HG02870 (cell line): ENCODE measurements at regions not wholly inside any gene's neighbourhood (a gene's known extent, or its start where the extent isn't known, plus 50 kb on each side); places are given as distances from the start of the nearest gene placed in this dataset.
"Not testable (repeated sequence)": the region's sequence is repeated elsewhere in the genome, so short reads cannot be mapped to it uniquely, and the experiment has no call there.

Source experiments
- ATAC-seq: cut with Tn5 transposase; IDR thresholded peaks from one replicate; pipeline ENCODE4 v1.9.1; 2021; ENCODE audit warnings: mild to moderate bottlenecking, moderate library complexity; ENCODE audit not compliant: unreplicated experiment

DNA sequence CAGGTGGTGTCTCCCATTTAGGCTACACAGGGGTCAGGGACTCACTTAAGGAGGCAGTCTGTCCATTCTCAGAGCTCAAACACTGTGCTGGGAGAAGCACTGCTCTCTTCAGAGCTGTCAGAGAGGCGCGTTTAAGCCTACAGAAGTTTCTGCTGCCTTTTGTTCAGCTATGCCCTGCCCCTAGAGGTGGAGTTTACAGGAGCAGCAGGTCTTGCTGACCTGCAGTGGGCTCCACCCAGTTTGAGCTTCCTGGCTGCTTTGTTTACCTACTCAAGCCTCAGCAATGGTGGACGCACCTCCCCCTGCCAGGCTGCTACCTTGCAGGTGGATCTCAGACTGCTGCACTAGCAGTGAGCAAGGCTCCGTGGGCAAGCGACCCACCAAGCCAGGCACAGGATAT lies 260.1 kb downstream of the MEF2C start:
- not testable (repeated sequence) for ATAC-seq

- ATAC-seq = not testable (repeated sequence)
These were observed 267.2 kb downstream of the MEF2C start for GRCh38 chr5:88615767-88616166.

- no peak for ATAC-seq
These were observed 269.9 kb downstream of the MEF2C start for GRCh38 chr5:88613051-88613450.

DNA sequence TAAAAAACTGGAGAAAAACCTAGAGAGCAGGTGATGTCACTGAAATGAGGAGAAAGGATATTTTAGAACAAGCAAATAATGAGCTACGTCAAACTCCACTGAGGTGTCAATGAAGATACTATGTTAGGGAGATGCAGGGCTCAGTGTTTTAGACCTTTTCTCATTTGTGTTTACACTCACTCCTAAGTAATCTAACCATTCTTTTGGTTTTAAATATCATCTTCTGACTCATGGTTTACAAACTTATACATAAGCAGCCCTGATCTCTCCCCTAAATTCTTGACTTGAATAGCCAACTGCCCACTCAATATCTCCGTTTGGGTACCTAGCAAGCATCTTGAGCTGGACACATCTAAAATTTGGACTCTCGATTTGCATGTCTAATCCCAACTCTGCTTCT lies 272.4 kb downstream of the MEF2C start:
- ATAC-seq = no peak

DNA sequence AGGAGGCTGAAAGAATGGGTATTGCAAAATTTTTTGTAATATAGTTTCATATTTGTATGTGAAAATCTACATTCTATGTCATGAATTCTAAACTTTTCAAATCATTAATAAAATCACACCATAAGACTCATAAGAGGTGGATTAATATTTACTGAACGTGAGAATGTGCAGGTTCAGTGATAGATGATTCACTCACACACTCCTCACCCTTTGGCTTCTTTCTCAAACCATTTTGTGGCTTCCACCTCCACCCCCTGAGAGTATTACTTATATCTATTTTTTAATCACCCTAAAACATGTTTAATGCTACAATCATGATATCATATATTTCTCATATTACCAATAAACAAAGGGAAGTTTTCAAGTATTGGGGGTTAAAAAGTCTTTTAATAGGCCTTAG lies 275.5 kb downstream of the MEF2C start:
- ATAC-seq = no peak

DNA sequence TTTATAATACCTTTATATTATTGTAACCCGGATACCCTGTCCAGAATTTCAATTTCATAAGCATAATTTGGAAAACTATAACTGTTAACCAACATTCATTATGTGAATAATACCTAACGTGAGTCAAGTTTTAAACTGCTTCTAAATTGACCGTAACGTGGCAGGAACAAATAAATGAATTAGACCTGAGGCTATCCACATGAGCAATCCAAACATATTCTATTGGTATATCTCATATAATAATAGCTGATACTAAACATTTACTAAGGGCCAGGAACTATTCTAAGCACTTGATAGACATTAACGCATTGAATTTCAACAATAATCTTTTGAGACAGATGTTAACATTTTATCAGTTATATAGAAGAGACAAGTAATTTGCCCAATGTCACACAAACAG lies 276.4 kb downstream of the MEF2C start:
- no peak for ATAC-seq

GRCh38 chr5:88606173-88606572 lies 276.8 kb downstream of the MEF2C start:
- ATAC-seq = no peak

DNA sequence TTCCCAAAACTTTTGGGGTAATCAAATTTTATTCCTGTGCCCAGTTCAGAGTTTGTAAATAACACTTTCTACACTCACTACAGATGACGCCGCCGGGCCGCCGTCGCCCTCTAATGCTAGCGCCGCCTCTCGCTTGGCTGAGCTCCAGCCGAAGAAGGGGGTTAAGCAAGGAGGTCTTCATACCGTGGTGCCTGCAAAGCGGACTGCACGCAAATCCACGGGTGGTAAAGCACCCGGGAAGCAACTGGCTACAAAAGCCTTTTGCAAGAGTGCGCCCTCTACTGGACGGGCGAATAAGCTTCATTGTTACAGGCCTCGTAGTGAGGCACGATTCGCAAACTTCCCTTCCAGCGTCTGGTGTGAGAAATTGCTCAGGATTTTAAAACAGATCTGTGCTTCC lies 280.4 kb downstream of the MEF2C start:
- ATAC-seq = no peak

DNA sequence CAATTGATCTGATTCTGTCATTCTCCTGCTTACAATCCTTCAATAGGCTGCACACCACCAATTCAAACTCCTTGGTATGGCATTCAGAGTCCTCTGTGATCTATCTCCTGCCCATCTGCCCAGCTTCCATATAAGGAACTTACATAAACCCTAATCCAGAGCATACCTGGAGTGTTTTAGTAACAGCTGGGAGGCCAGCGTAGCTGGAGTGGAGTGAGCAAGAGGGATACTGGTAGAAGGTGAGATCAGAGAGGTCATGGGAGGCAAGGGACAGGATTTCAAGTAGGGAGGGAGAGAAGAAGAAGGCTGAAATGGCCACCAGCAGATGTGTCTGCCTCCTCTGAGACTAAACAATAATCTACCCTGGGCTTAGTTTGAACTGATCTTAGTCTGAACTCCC lies 288.5 kb downstream of the MEF2C start:
- no peak for ATAC-seq

- no peak for ATAC-seq
These were observed 294.4 kb downstream of the MEF2C start for GRCh38 chr5:88588609-88589008.

DNA sequence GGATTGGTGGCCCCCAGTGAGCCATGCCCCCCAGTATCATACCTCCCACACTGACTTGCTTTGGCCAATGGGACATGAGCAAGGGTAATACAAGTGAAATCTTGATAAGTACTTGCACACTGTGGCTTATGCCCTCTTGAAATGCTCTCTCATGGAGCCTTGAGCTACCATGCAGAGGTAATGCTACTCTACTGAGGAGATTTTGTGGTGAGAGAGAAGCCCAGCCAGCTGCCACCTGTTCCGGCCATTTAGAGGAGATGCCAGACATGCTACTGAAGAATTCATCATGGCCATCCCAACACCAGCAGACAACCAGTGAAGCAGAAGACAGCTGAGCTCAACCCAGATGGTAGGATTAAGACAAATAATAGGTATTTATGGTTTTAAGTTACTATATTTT lies 299.5 kb downstream of the MEF2C start:
- no peak for ATAC-seq

DNA sequence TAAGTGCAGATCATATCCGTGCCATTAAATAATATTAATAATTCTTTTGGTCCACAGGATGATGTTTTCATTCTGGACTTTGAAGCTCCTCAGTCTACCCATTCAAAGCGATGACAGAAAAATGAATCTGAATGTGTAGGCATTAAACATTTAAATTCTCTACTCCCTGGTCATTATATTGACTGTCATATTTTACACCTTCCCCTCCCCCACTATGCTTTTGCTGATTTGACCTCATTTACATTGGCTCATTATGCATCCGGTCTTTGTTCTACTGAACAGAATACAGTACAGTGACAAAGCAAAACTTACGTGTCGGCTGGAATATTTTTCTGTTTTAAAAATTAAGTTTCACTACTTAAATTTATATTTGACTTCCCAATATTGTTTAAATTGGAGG lies 289.7 kb upstream of the TMEM161B start:
- no peak for ATAC-seq

DNA sequence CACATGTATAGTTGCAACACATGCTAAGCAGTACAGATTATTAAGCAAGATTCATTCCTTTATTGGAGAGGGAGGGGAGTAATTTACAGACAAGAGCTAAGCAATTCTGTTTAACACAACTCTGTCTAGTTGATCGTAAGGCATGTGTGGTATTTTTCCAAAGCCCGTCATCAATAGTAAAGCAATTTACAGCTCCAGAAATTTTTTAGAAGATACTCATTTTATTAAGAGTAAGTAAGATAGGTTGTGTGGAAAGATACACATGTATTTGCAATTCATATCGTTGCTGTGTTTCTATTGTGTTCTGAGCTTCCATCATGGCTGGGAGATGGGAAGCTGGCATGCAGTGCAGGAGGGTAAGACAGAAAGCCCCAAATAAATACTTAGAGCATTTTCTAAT lies 289.2 kb upstream of the TMEM161B start:
- no peak for ATAC-seq

- ATAC-seq = no peak
These were observed 288.5 kb upstream of the TMEM161B start for GRCh38 chr5:88557131-88557530.

- no peak for ATAC-seq
These were observed 287.8 kb upstream of the TMEM161B start for GRCh38 chr5:88556406-88556805.

GRCh38 chr5:88555674-88556073 lies 287.0 kb upstream of the TMEM161B start:
- no peak for ATAC-seq

- ATAC-seq = no peak
These were observed 285.3 kb upstream of the TMEM161B start for GRCh38 chr5:88553986-88554385.

DNA sequence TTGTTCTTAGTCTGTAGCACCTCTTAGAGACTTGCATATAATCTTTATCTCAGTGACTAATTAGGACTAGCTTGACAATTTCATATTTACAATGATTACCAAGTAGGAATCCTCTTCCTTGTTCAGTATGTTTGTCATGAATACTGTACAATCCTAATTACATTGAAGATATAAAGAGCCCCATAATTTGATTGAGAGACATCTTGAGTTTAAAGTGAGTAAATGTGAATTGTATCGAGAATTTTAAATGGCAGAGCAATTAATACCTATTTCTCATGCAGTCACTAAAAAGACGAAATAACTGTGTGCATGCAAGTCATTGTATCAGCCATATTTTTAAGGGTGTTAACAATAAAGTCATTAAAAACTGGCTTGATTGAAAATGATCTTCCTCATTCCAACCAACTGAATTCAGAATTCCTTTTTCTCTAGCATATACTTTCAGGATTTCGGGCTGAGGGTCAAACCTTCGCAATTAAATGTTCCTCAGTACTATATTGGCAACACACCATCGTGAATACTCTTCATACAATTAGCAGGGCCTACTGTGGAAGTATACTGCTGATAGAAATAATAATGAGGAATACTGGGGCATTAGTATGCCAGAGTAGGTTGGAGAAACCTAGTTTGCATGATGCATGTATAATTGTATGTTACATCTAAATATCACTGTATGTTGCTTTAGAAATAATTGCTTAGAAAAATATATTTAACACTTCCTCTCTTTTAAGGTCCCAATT lies 284.7 kb upstream of the TMEM161B start:
- no peak for ATAC-seq

GRCh38 chr5:88552426-88552825 lies 283.8 kb upstream of the TMEM161B start:
- no peak for ATAC-seq

DNA sequence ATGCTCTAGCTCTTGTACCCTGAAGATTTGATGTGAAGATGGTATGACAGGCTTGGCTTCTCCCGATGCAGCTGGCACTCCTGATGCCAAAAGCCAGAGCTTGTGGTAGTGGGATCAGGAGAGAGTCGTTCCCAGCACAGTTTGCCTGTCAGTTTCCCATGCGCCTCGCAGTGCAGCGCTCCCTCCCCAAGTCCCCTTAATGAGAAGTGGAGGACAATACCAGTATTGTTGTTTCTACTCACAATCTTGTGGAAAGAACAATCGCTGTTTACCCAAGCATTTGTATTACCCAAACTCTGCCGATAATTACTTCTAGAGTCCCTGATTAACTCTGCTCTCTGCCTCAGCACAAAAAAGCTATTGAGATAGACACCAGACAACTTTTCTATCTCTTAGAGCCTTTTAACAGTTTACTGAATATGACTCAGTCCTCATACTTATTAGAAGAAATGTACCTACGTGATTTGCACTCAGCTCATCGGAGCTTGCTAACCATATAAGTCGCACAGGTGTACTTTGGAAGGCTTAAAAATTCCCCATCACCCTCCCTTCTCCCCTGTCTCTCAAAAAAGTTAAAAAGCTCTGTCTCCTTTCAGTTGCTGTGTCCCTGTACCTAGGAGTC lies 283.2 kb upstream of the TMEM161B start:
- ATAC-seq = no peak

DNA sequence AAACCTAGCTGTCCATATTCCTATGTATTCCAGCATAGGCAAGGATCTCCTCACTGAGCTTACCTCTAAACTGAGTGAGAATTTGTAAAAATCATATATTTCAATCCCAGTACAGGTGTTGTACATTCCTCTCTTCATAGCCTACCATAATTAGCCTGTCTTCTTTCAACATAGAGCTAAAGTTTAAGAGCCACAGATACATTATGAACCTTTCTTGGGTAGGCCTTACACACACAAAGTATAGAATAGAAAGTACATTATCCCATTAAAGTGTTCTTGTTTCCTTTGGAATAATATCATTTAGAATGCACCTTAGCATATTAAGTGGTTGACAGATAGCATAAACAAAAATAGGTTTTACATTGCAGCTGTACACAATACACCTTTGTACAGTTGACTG lies 282.1 kb upstream of the TMEM161B start:
- no peak for ATAC-seq

DNA sequence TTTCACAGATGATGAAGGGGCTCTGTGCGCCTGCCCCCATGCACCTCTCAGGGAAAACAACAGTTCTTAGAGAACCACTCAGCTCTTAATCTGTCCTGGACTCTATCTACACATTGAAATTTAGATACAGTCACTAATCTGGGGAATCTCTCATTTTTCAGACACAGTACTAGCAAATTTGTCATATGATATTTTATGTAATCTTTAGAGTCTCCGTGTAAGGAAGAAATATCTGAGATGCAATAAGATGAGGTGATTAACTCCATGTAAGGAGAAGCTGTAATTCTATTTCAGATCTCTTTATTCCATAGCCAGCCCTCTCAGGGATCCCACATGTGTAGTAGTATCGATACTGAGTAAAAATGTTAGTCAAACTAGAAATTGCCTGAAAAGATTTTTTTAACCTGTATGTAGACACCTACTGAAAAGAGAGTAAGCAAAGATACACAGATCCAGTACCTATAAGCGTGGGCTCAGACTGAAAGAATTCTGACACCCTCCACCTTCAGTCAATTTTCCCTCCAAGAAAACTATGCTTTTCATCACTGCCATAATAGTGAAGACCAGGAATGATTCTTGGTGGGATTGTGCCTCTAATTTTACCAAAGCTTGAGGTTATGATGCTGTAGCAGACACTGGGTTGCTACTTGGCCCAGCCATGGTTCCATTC lies 279.6 kb upstream of the TMEM161B start:
- no peak for ATAC-seq
